ENCODE measurements at regions not wholly inside any gene's neighbourhood (a gene's known extent, or its start where the extent isn't known, plus 50 kb on each side); places are given as distances from the start of the nearest gene placed in this dataset.

DNA sequence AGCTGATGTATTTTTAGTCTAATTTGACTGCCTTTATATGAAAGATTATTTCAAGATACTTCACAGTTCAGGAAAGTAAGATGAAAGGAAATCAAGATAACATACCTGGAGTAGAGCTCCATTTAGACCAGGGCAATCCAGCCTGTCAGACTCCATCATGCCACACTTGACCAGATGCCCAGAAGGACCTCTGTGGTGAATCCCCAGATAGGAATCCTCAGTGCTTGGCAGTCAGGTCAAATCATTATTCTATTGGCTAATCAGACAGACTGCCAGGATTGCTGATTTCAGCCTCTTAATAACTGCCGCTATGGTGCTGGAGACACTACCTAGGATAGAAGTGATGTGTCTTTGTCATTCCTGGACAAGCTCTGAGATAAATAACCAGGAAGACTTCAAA is 404.2 kb downstream of the STK39 start:
- TF ChIP-seq POLR2A (IDR thresholded peaks at IDR 0.05), result no peak
- TF ChIP-seq, protein P1, sequence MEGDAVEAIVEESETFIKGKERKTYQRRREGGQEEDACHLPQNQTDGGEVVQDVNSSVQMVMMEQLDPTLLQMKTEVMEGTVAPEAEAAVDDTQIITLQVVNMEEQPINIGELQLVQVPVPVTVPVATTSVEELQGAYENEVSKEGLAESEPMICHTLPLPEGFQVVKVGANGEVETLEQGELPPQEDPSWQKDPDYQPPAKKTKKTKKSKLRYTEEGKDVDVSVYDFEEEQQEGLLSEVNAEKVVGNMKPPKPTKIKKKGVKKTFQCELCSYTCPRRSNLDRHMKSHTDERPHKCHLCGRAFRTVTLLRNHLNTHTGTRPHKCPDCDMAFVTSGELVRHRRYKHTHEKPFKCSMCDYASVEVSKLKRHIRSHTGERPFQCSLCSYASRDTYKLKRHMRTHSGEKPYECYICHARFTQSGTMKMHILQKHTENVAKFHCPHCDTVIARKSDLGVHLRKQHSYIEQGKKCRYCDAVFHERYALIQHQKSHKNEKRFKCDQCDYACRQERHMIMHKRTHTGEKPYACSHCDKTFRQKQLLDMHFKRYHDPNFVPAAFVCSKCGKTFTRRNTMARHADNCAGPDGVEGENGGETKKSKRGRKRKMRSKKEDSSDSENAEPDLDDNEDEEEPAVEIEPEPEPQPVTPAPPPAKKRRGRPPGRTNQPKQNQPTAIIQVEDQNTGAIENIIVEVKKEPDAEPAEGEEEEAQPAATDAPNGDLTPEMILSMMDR (IDR thresholded peaks at IDR 0.05), result no peak

Data from lower leg skin (tissue), 3 donors.